ENCODE measurements at regions not wholly inside any gene's neighbourhood (a gene's known extent, or its start where the extent isn't known, plus 50 kb on each side); places are given as distances from the start of the nearest gene placed in this dataset.
"Not testable (repeated sequence)": the region's sequence is repeated elsewhere in the genome, so short reads cannot be mapped to it uniquely, and the experiment has no call there.

DNA sequence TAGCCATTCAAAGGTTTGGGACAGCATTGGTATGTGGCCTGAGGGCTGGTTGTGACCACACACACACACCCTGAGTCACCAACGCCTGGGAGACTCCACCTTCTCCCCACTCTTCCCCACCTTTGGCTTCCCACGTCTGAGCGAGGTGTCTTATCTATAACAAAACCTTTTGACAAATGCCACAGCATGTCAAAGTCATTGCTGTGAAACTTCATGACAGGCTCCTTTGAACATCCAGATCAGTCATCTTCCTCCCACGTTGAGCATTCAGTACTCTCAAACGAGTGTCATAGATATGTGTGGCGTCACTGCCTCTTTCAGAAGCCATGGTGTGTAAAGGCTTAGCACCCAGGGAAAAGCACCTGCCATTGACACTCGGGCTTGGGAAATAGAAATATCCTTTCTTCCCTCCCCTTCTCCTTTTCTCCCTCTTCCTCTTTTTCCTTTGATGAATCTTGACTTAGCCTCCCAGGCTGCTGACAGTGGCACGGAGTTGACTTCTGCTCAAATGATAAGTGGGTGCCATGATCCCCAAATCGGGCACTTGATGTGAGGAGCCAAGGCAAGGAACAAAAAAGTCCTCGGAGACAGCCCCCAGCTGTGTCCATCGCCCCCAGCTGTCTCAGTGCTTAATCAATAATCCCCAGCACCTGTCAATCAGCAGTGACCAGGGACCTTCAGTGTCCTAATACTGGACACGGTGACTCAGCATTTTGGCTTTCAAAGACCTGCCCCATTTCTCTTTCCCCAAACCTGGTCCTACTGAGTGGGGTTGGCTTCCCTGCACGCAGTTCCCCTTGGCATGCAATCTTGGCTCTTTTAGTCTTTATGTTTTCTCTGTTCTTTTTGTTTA is 114.8 kb downstream of the FGF18 start:
- H3K27me3 ChIP-seq (ENCODE audit: low read depth), result peaks cover 13% of the 10 kb centered on the region; the same call in 1 of the 2 replicates
- no peak for DNase-seq (ENCODE audit: low spot score in 2 of 2)
- no peaks in the 10 kb centered on the region for H3K36me3 ChIP-seq (replicated peaks)
- no peaks in the 10 kb centered on the region for H3K4me1 ChIP-seq
- in situ Hi-C loops (cut with MboI; ENCODE audit: low sequenced_read_pairs), result no loop called here
- no peaks in the 10 kb centered on the region for H3K9me3 ChIP-seq
- no peak overlapping the region for H3K4me3 ChIP-seq

DNA sequence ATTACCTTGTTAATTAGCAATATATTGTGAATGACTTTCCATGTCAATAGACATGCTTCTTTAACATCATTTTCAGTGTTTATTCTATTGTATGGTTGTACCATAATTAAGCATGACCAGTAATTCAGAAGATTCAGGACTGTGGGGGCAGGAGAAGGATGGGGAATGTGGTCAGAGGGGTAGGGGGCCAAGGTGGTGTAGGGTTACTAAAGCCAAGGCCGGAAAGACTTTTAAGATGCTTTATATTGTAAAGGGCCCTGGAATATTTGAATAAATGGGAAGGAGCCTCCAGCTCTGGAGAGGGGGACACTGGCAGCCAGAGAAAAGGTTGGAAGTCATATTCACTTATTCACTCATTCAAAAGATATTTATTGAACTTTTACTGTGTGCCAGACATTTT is 115.7 kb downstream of the FGF18 start:
- H3K27me3 ChIP-seq (ENCODE audit: low read depth), result peaks cover 13% of the 10 kb centered on the region; the same call in 1 of the 2 replicates
- no peaks in the 10 kb centered on the region for H3K9me3 ChIP-seq
- no peak for DNase-seq (ENCODE audit: low spot score in 2 of 2)
- no peak overlapping the region for H3K4me3 ChIP-seq
- H3K4me1 ChIP-seq, result no peaks in the 10 kb centered on the region
- in situ Hi-C loops (cut with MboI; ENCODE audit: low sequenced_read_pairs), result no loop called here
- no peaks in the 10 kb centered on the region for H3K36me3 ChIP-seq (replicated peaks)

DNA sequence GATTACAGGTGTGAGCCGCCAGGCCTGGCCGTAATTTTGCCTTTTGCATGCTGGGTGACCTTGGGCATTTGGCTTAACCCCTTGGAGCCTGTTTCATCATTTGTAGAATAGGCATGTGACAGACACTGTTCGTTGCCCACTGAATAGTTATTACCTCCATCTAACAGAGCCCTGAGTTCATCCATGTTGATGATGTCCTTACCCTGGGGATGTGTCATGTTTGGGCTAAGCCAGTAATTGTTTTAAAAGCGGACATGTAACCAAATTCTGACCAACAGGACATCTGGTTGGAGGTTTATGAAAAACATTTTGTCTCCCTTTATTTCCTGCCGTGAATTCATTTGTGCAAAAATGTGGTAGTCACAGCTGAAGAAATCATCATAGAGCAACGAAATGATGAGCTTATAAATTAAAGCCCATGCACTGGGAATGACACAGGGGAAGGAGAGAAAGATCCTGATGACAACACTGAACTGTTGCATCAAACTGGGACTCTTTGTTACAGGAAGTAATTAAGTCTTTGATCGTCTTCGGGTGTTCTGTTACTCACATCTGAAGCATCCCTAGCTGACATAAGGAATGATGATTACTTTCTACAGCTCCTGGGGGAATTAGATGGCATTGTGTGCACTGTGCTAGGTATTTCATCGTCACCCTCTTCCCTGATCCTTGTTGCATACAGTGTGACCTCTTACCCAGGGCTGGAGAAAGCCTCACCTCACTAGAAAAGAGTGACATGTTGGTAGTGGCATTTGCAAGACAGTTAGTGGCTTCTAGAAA is 117.8 kb downstream of the FGF18 start:
- no peaks in the 10 kb centered on the region for H3K36me3 ChIP-seq (replicated peaks)
- peaks cover 8% of the 10 kb centered on the region; the same call in 1 of the 2 replicates for H3K27me3 ChIP-seq (ENCODE audit: low read depth)
- no peak for DNase-seq (ENCODE audit: low spot score in 2 of 2)
- no peak overlapping the region for H3K4me3 ChIP-seq
- in situ Hi-C loops (cut with MboI; ENCODE audit: low sequenced_read_pairs), result no loop called here
- no peaks in the 10 kb centered on the region for H3K9me3 ChIP-seq
- no peaks in the 10 kb centered on the region for H3K4me1 ChIP-seq

DNA sequence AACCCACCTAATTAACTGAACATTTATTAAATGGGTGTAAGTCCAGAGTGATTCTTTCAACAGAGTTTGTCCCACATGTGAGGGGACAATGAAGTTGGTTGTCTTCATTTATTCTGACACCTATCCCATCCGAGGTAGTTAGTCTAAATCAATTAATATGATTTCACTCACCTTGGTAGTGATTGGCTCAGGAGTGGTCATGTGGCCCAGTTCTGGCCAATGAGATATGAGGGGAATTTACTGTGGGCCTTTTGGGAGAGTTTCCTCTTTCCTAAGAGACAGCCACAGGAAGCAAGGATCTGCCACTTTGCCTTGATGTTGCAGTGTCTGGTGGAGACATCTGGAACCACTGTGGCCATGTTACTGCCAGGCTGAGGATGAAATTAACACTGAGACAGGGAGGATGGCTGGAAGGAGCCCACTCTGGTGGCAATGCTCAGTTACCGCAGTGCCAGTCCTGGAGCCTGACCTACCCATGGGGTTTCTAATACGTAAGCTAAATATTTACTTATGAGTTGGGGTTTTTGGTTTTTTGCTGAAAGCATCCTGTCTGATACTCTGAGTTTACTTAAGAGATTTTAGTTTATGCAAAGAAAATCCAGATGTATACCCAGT is 118.6 kb downstream of the FGF18 start:
- no peaks in the 10 kb centered on the region for H3K4me1 ChIP-seq
- DNase-seq (ENCODE audit: low spot score in 2 of 2), result no peak
- H3K27me3 ChIP-seq (ENCODE audit: low read depth), result peaks cover under 1% of the 10 kb centered on the region; the same call in 1 of the 2 replicates
- H3K9me3 ChIP-seq, result no peaks in the 10 kb centered on the region
- no peaks in the 10 kb centered on the region for H3K36me3 ChIP-seq (replicated peaks)
- H3K4me3 ChIP-seq, result no peak overlapping the region
- in situ Hi-C loops (cut with MboI; ENCODE audit: low sequenced_read_pairs), result no loop called here

DNA sequence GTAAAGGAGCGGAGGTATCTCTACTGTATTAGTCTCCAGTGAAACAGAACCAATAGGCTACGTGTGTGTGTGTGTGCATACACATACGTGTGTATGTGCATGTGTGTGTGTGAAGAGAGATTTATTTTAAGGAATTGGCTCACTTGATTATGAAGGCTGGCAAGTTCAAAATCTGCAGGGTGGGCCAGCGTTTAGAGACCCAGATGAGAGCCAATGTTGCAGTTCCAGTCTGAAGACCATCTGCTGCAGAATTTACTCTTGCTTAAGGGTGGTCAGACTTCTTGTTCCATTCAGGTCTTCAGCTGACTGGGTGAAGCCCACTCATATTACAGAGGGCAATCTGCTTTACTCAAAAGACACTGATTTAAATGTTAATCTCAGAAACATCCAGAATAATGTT is 119.2 kb downstream of the FGF18 start:
- H3K4me1 ChIP-seq, result no peaks in the 10 kb centered on the region
- no peak overlapping the region for H3K4me3 ChIP-seq
- in situ Hi-C loops (cut with MboI; ENCODE audit: low sequenced_read_pairs), result no loop called here
- no peaks in the 10 kb centered on the region for H3K27me3 ChIP-seq (ENCODE audit: low read depth)
- no peaks in the 10 kb centered on the region for H3K9me3 ChIP-seq
- no peak for DNase-seq (ENCODE audit: low spot score in 2 of 2)
- H3K36me3 ChIP-seq (replicated peaks), result no peaks in the 10 kb centered on the region

DNA sequence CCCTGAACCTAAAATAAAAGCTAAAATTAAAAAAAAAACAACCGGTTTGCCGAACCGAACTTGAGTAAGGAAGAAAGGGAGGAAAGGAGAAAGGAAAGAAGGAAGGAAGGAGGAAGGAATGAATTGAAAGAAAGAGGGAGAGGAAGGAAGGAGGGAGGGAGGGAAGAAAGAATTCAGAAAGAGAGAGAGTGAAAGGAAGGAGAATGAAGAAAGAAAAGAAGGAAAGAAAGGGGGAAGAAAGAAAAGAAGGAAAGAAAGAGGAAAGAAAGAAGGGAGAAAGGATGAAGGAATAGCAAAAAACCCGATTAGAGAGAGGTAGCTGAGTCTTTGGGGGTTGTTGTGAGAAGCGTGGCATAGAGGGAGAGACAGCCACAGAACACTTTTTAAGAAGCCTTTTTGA is 121.4 kb downstream of the FGF18 start:
- in situ Hi-C loops (cut with MboI; ENCODE audit: low sequenced_read_pairs), result no loop called here
- Histone ChIP-seq H3K27me3 (ENCODE audit: low read depth) (no peaks in the 10 kb centered on the region), H3K4me1 (no peaks in the 10 kb centered on the region), H3K36me3 (replicated peaks) (no peaks in the 10 kb centered on the region), H3K9me3 (no peaks in the 10 kb centered on the region), H3K4me3 (no peak overlapping the region)
- DNase-seq (ENCODE audit: low spot score in 2 of 2), result no peak

DNA sequence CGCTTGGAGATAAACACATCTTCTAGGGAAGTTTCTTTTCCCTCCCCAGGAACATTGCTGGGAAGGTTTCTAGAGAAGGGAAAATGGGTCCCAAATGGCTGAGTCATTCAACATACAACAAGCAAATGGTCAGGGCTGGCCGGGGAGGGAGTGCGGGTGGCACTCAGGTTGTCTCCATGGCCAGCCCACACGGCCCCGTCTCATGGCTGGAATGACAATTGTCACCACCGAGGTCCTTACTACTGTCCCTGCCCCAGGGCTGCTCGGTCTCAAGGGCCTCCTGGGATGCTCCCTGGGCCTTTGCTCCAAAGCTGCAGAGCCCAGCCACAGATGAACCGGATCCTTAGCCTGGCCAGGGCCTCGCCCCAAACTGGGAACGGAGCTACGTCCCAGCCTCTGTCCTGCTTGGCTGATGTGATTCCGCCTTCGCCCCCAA is 121.9 kb downstream of the FGF18 start:
- in situ Hi-C loops (cut with MboI; ENCODE audit: low sequenced_read_pairs), result no loop called here
- Histone ChIP-seq H3K9me3 (no peaks in the 10 kb centered on the region), H3K4me1 (no peaks in the 10 kb centered on the region), H3K4me3 (no peak overlapping the region), H3K36me3 (replicated peaks) (no peaks in the 10 kb centered on the region), H3K27me3 (ENCODE audit: low read depth) (no peaks in the 10 kb centered on the region)
- no peak for DNase-seq (ENCODE audit: low spot score in 2 of 2)

DNA sequence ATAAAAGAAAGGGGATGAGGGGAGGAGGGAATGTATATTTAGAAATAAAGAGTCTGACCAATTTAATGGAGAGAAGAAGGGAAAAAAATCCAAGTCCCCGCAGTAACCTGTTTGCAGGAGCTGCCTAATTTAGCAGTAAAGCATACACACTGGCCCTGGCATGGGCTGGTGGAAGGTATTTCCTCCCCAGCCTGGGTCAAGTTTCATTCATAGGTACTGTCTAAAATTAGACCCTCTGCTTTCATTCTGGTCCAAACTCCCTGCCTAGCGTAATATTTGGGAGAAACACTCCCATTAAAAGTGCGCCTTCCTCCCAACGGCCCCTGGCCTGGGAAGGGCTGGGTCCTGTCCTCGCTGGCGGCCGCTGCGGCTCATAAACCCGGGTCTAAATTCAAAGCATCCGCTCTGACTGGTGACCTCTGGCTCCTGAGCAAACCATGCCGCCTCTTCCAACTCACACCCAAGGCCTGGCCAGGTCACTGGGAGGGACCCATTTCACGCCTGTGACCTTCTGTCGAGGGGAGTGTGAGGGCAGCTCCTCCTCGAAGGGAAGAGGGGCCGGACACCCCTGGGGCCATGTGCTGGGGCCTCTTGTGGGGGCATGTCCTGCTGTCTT is 123.2 kb downstream of the FGF18 start:
- Histone ChIP-seq H3K27me3 (ENCODE audit: low read depth) (no peaks in the 10 kb centered on the region), H3K9me3 (no peaks in the 10 kb centered on the region), H3K36me3 (replicated peaks) (no peaks in the 10 kb centered on the region), H3K4me3 (no peak overlapping the region), H3K4me1 (no peaks in the 10 kb centered on the region)
- DNase-seq (ENCODE audit: low spot score in 2 of 2), result no peak
- in situ Hi-C loops (cut with MboI; ENCODE audit: low sequenced_read_pairs), result no loop called here

DNA sequence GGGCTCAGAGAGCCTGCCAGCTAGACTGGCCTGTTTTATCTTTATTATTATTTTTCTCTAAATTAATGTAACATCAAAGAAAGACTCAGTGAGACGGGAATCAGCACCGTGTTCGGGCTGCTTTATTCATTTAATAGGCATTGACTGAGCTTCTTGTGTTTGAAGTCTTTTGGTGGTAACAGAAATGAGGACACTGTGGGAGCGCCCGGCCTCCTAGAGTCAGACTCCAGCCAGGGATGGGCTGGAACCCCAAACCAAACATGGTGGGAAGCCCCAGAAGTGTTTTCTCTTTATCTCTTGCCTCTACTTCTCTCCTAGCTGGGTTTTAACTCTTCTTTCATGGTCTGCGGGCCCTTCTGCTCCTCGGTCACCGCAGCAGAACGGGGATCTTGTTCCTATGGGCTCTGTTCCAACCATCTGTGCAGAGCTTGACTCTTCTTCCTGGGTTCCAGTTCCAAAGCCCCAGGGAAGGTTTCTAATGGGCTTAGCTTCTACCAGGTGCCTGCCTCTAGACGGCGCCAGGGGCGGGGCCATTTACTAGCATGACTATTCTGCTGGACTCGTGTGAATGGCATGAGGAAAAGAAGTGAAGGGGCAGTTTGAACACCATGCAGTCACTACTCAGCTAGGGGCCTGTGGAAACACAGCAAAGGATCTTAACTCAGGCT is 123.8 kb downstream of the FGF18 start:
- no peaks in the 10 kb centered on the region for H3K27me3 ChIP-seq (ENCODE audit: low read depth)
- DNase-seq (ENCODE audit: low spot score in 2 of 2), result no peak
- H3K36me3 ChIP-seq (replicated peaks), result no peaks in the 10 kb centered on the region
- H3K9me3 ChIP-seq, result no peaks in the 10 kb centered on the region
- H3K4me3 ChIP-seq, result no peak overlapping the region
- H3K4me1 ChIP-seq, result no peaks in the 10 kb centered on the region
- in situ Hi-C loops (cut with MboI; ENCODE audit: low sequenced_read_pairs), result no loop called here

DNA sequence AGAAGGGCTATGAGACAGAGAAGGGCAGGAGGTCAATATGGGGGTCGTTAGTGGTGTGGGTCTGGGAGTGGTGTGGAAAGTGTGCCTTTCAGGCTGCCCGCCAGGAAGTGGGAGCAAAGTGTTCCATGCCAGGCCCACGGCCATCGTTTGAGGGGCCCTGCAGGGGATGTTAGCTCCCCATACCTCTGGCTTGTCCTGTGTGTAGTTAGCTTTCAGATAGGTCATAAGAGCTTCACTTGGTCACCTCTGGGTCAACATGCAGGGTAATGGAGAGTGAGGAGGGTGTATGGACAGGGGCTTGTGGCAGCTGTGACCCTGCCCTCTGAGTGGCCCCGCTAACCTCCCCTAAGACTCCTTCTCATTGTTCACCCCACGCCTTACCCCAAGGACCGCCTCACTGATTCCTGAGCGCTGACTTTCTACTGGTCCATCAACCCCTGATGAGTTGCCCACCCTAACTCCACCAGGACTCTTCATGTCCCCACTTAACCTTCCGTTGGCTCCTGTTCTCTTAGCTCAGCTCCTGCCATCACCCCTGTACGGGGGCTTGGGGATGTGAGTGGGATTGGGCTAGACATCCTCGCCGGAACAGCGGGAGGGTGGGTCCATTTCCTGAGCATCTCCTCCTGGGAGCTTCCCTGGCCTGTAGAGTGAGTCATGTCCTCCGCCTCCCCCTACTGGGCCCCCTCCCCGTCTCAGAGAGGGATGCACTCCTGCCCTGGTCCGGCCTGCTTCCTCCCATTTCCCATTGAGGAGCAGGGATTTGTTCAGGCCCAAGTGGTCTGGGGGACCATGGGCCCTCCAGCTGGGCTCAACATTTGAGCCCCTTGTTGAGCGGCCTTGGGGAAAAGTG is 125.7 kb downstream of the FGF18 start:
- in situ Hi-C loops (cut with MboI; ENCODE audit: low sequenced_read_pairs), result no loop called here

DNA sequence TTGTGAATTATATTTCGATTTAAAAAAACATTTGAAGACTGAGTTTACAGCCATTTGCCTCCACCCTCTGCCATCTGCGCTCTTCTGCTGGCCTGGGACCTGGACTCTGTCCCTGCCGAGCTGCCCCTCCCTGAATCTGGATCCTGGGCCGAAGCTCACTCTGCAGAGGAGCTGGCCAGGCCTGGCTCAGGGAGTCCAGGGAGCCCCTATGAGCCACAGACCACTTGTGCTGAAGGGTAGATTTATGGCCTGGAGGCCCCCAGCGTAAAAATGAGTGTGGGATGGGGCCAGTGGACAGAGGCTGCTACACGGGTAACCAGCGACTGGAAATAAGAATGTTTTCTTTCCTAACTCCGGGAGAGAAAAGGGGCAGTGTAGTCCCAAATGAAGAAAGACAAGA is 129.8 kb downstream of the FGF18 start:
- in situ Hi-C loops (cut with MboI; ENCODE audit: low sequenced_read_pairs), result no loop called here

More for the DNA sequence above, 125.7 kb downstream of the FGF18 start:
- DNase-seq (ENCODE audit: low spot score in 2 of 2), result no peak
- H3K36me3 ChIP-seq (replicated peaks), result no peaks in the 10 kb centered on the region
- no peak overlapping the region for H3K4me3 ChIP-seq
- H3K9me3 ChIP-seq, result no peaks in the 10 kb centered on the region
- H3K27me3 ChIP-seq (ENCODE audit: low read depth), result no peaks in the 10 kb centered on the region
- no peaks in the 10 kb centered on the region for H3K4me1 ChIP-seq

DNA sequence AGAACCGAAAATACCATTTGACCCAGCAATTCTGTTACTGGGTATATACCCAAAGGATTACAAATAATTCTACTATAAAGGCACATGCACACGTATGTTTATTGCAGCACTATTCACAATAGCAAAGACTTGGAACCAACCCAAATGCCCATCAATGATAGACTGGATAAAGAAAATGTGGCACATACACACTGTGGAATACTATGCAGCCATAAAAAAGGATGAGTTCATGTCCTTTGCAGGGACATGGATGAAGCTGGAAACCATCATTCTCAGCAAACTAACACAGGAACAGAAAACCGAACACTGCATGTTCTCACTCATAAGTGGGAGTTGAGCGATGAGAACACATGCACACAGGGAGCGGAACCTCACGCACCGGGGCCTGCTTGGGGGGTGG is 134.4 kb downstream of the FGF18 start:
- H3K4me3 ChIP-seq; H3K27me3 ChIP-seq (ENCODE audit: low read depth); DNase-seq (ENCODE audit: low spot score in 2 of 2); H3K36me3 ChIP-seq (replicated peaks); in situ Hi-C loops (cut with MboI; ENCODE audit: low sequenced_read_pairs); H3K9me3 ChIP-seq; H3K4me1 ChIP-seq: not testable (repeated sequence)

More for the DNA sequence above, 129.8 kb downstream of the FGF18 start:
- H3K36me3 ChIP-seq (replicated peaks), result no peaks in the 10 kb centered on the region
- no peaks in the 10 kb centered on the region for H3K4me1 ChIP-seq
- no peak for DNase-seq (ENCODE audit: low spot score in 2 of 2)
- no peak overlapping the region for H3K4me3 ChIP-seq
- no peaks in the 10 kb centered on the region for H3K9me3 ChIP-seq
- H3K27me3 ChIP-seq (ENCODE audit: low read depth), result no peaks in the 10 kb centered on the region

Data from HAP-1 (cell line).